ENCODE measurements at regions not wholly inside any gene's neighbourhood (a gene's known extent, or its start where the extent isn't known, plus 50 kb on each side); places are given as distances from the start of the nearest gene placed in this dataset.

DNA sequence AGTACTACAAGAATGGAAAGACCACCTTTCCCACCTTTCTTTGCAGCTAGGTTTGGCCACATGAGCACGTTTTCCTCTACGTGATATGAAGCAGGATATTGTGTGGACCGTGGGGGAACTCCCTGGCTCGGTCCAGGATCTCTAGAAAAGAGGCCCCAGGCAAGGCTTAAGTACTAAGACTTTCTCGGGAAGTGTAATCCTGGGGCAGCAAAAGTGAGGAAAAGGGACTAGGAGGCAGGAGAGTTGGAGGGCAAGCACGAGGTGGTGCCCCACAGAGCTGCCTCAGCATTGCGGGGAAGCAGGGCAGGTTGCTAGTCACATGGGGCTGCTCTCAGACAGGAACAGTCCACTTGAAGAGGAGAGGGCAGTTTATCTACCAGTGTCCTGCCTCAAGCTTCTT lies 235.1 kb downstream of the GADD45G start:
- Histone ChIP-seq H3F3A (replicated peaks; ENCODE audit: low read depth) (no peaks in the 10 kb centered on the region), H2AFZ (peak overlapping the region; percentile 86), H4K20me1 (replicated peaks; ENCODE audit: insufficient read depth) (no peaks in the 10 kb centered on the region), H3K27me3 (ENCODE audit: insufficient read depth) (no peaks in the 10 kb centered on the region), H3K9me2 (ENCODE audit: insufficient read depth) (no peaks in the 10 kb centered on the region), H3K79me2 (replicated peaks; ENCODE audit: insufficient read depth) (no peaks in the 10 kb centered on the region), H3K4me2 (no peak overlapping the region), H3K4me1 (ENCODE audit: insufficient read depth) (peaks cover 28% of the 10 kb centered on the region), H3K4me3 (no peak overlapping the region), H3K27ac (ENCODE audit: low read depth) (no peak overlapping the region), H3K36me3 (ENCODE audit: insufficient read depth) (no peaks in the 10 kb centered on the region)
- Mint-ChIP-seq H3K9me3 (no peaks in the 10 kb centered on the region), H3K4me1 (peaks cover 50% of the 10 kb centered on the region), H3K27ac (no peak overlapping the region), H3K36me3 (ENCODE audit: low read depth) (no peaks in the 10 kb centered on the region), H3K4me3 (no peak overlapping the region), H3K27me3 (ENCODE audit: insufficient read depth, low read depth, poor library complexity) (peaks cover 10% of the 10 kb centered on the region)
- ATAC-seq (no peak), DNase-seq (ENCODE audit: low spot score) (no peak)
- TF ChIP-seq, protein P1, sequence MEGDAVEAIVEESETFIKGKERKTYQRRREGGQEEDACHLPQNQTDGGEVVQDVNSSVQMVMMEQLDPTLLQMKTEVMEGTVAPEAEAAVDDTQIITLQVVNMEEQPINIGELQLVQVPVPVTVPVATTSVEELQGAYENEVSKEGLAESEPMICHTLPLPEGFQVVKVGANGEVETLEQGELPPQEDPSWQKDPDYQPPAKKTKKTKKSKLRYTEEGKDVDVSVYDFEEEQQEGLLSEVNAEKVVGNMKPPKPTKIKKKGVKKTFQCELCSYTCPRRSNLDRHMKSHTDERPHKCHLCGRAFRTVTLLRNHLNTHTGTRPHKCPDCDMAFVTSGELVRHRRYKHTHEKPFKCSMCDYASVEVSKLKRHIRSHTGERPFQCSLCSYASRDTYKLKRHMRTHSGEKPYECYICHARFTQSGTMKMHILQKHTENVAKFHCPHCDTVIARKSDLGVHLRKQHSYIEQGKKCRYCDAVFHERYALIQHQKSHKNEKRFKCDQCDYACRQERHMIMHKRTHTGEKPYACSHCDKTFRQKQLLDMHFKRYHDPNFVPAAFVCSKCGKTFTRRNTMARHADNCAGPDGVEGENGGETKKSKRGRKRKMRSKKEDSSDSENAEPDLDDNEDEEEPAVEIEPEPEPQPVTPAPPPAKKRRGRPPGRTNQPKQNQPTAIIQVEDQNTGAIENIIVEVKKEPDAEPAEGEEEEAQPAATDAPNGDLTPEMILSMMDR (conservative IDR thresholded peaks at IDR 0.05; ENCODE audit: low read depth in 2 of 2) = no peak
- no peak for TF ChIP-seq POLR2AphosphoS5 (IDR thresholded peaks at IDR 0.05; ENCODE audit: low read depth)
- TF ChIP-seq NANOG (IDR thresholded peaks at IDR 0.05; ENCODE audit: borderline replicate concordance) = no peak
- TF ChIP-seq ZNF331 (CRISPR knock-in tag; IDR thresholded peaks at IDR 0.05; ENCODE audit: low read depth) = no peak
- TF ChIP-seq ZNF462 (CRISPR knock-in tag; IDR thresholded peaks at IDR 0.05) = no peak
- no peak for TF ChIP-seq CREB1 (CRISPR knock-in tag; IDR thresholded peaks at IDR 0.05; ENCODE audit: low read depth)
- TF ChIP-seq, protein P2, sequence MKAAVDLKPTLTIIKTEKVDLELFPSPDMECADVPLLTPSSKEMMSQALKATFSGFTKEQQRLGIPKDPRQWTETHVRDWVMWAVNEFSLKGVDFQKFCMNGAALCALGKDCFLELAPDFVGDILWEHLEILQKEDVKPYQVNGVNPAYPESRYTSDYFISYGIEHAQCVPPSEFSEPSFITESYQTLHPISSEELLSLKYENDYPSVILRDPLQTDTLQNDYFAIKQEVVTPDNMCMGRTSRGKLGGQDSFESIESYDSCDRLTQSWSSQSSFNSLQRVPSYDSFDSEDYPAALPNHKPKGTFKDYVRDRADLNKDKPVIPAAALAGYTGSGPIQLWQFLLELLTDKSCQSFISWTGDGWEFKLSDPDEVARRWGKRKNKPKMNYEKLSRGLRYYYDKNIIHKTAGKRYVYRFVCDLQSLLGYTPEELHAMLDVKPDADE (IDR thresholded peaks at IDR 0.05) = no peak
- TF ChIP-seq JUNB (IDR thresholded peaks at IDR 0.05; ENCODE audit: unreplicated experiment) = no peak
- TF ChIP-seq, protein P3, sequence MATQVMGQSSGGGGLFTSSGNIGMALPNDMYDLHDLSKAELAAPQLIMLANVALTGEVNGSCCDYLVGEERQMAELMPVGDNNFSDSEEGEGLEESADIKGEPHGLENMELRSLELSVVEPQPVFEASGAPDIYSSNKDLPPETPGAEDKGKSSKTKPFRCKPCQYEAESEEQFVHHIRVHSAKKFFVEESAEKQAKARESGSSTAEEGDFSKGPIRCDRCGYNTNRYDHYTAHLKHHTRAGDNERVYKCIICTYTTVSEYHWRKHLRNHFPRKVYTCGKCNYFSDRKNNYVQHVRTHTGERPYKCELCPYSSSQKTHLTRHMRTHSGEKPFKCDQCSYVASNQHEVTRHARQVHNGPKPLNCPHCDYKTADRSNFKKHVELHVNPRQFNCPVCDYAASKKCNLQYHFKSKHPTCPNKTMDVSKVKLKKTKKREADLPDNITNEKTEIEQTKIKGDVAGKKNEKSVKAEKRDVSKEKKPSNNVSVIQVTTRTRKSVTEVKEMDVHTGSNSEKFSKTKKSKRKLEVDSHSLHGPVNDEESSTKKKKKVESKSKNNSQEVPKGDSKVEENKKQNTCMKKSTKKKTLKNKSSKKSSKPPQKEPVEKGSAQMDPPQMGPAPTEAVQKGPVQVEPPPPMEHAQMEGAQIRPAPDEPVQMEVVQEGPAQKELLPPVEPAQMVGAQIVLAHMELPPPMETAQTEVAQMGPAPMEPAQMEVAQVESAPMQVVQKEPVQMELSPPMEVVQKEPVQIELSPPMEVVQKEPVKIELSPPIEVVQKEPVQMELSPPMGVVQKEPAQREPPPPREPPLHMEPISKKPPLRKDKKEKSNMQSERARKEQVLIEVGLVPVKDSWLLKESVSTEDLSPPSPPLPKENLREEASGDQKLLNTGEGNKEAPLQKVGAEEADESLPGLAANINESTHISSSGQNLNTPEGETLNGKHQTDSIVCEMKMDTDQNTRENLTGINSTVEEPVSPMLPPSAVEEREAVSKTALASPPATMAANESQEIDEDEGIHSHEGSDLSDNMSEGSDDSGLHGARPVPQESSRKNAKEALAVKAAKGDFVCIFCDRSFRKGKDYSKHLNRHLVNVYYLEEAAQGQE (IDR thresholded peaks at IDR 0.05; ENCODE audit: unreplicated experiment) = no peak
- no peak for TF ChIP-seq EZH2 (IDR thresholded peaks at IDR 0.05; ENCODE audit: low read depth, unreplicated experiment)
- TF ChIP-seq EZH2phosphoT487 (IDR thresholded peaks at IDR 0.05; ENCODE audit: unreplicated experiment) = no peak
- TF ChIP-seq STAT1 (IDR thresholded peaks at IDR 0.05; ENCODE audit: unreplicated experiment) = no peak
- TF ChIP-seq ZNF114 (CRISPR knock-in tag; IDR thresholded peaks at IDR 0.05) = no peak

Measured in GM23338 (cell line).